ENCODE measurements at regions not wholly inside any gene's neighbourhood (a gene's known extent, or its start where the extent isn't known, plus 50 kb on each side); places are given as distances from the start of the nearest gene placed in this dataset.

DNA sequence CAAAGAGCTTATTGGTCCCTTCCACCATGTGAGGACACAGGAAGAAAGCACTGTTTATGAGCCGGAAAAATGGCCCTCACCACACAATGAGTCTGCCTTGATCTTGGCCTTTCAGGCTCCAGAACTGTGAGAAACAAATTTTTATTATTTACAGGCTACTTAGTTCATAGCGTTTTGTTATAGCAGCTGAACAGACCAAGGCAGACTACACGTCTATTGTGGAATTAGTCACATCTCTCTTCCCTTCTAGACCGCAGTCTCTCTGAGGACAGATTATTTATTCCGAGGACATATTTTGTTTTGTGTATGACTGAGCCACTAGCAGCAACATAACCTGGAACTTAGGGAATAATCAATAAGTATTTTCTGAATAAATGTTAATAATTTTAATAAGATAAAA lies 125.5 kb downstream of the ASB1 start:
- no peak for DNase-seq (ENCODE audit: extremely low read depth, low read depth)
- TF ChIP-seq, protein P1, sequence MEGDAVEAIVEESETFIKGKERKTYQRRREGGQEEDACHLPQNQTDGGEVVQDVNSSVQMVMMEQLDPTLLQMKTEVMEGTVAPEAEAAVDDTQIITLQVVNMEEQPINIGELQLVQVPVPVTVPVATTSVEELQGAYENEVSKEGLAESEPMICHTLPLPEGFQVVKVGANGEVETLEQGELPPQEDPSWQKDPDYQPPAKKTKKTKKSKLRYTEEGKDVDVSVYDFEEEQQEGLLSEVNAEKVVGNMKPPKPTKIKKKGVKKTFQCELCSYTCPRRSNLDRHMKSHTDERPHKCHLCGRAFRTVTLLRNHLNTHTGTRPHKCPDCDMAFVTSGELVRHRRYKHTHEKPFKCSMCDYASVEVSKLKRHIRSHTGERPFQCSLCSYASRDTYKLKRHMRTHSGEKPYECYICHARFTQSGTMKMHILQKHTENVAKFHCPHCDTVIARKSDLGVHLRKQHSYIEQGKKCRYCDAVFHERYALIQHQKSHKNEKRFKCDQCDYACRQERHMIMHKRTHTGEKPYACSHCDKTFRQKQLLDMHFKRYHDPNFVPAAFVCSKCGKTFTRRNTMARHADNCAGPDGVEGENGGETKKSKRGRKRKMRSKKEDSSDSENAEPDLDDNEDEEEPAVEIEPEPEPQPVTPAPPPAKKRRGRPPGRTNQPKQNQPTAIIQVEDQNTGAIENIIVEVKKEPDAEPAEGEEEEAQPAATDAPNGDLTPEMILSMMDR (IDR thresholded peaks at IDR 0.05; ENCODE audit: low read depth, low read length, missing control alignments), result no peak
- no peak overlapping the region for H3K4me3 ChIP-seq (replicated peaks; ENCODE audit: low read depth, low read length)

DNA sequence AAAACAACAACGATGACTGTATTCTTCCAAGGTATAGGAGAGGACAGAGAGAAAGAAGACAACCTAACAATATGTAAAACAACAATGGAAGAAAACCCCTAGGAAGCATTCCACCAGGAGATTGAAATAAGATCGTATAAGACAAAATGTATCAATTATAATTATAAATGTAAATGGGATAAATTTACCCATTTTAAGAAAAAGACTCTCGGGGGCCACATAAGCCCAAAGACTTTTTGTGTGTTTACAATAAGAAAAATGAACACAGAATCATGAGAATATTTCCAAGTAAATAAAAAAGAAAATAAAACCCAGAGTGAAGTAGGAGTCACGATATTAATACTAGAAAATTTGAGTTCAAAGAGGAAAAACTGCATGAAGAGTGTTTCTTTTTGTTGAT lies 126.4 kb downstream of the ASB1 start:
- DNase-seq (ENCODE audit: extremely low read depth, low read depth), result no peak
- TF ChIP-seq, protein P1 (IDR thresholded peaks at IDR 0.05; ENCODE audit: low read depth, low read length, missing control alignments), result no peak
- H3K4me3 ChIP-seq (replicated peaks; ENCODE audit: low read depth, low read length), result no peak overlapping the region

DNA sequence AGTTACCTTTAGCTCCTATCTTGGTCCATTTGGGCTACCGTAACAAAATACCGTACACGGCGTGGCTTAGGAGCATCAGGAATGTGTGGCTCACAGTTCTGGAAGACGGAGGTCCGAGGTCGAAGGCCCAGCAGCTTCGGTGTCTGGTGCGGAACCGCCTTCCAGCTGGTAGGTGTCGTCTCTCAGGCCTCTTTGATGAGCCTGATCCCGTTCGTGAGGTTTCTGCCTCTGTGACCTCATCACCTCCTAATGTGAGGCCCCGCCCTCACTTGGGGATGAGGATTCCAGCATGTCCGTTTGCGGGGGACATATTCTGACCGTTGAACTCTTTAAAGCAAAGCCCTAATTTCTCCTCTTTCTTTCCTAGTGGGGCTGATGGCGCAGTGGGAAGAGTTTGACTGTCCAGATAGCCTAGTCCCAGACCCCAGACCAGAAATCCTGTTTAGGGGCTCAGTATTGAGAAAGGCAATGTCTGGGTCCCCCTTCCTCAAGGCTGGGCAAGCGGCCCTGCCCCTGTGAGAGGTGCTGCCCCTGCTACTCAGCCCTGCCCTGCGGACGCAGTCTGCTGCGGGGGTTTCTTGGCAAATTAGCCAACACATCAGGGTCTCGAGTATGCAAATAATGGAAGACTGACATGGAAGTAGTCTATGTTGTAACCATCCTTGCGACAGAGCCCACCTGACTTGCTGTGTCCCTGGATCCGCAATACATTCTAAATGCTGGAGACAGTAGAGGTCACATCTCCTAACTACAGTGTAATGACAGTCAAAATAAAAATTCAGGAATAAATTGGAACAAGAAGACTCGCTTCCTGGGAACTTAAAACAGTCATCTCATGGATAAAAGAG lies 128.0 kb downstream of the ASB1 start:
- TF ChIP-seq, protein P1 (IDR thresholded peaks at IDR 0.05; ENCODE audit: low read depth, low read length, missing control alignments), result no peak
- no peak overlapping the region for H3K4me3 ChIP-seq (replicated peaks; ENCODE audit: low read depth, low read length)
- no peak for DNase-seq (ENCODE audit: extremely low read depth, low read depth)

DNA sequence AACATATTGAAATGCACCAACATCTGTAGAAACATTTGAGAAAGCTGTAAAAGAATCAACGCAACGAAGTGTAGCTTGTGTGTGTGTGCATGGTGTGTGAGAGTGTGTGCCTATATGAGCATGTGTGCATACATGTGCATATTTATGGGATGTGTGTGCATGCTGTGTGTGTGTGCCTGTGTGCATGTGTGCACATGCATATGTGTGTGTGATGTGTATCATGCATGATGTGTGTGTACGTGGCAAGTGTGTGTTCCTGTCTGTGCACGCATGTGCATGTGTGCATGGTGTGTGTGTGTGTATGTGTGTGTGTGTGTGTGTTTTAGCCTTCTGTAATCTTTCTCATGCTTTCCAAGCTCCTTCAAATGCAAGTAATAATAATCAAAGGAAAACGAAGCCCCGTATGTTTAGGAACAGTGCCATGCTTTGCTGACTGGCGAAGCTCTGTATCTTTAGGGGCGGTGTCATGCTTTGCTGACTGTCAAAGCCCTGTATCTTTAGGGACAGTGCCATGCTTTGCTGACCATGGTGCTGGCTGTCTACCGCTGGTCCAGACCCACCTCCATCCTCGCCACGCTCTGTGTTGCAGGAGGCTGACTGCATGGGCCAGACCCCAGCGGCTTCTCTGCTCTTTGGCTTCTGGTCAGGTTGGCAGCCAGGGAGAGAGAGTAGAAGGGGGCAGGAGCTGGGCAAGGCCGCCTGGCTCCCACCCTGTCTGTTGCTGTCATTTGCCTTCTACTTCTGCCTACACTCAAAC lies 129.2 kb downstream of the ASB1 start:
- TF ChIP-seq, protein P1 (IDR thresholded peaks at IDR 0.05; ENCODE audit: low read depth, low read length, missing control alignments), result no peak
- DNase-seq (ENCODE audit: extremely low read depth, low read depth), result no peak
- H3K4me3 ChIP-seq (replicated peaks; ENCODE audit: low read depth, low read length), result no peak overlapping the region

DNA sequence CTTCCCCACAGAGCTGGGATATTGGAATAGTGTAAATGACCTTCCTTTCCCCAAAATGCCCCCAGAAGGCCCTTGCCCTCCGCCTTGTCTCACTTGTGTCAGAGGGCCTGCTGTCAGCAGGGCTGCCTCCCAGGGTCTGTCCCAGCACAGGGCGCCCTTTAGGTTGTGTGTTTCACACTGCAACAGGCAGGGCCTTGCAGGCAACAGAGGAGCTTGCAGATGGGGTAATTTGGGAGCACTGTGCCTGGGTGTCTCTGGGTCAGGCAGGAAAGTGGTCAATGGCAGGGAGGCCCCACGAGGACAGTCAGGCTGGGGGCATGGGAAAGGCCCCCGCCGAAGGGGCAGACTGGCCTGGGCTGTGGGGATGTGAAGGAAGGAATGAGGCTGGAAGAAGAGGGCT lies 130.7 kb downstream of the ASB1 start:
- H3K4me3 ChIP-seq (replicated peaks; ENCODE audit: low read depth, low read length), result no peak overlapping the region
- TF ChIP-seq, protein P1 (IDR thresholded peaks at IDR 0.05; ENCODE audit: low read depth, low read length, missing control alignments), result no peak
- DNase-seq (ENCODE audit: extremely low read depth, low read depth), result no peak

DNA sequence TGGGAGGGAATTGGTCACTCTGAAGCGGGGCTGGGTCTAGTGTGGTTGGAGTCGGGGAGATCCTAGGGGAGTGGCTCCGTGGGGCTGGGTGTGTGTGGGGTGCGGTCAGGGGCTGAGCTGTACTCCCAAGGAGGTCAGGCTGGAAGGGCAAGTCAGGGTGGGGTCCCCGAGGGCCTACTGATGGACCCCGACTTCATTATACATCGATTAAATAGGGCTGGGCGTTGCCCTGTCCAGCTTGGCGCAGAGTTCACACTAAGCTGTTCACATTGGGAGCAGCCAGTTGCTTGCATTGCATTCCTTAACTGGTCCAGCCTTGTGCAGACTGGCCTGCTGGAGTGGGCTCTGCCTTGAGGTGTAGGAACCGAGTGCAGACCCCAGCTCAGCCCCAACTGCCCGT lies 131.2 kb downstream of the ASB1 start:
- no peak for DNase-seq (ENCODE audit: extremely low read depth, low read depth)
- TF ChIP-seq, protein P1 (IDR thresholded peaks at IDR 0.05; ENCODE audit: low read depth, low read length, missing control alignments), result no peak
- H3K4me3 ChIP-seq (replicated peaks; ENCODE audit: low read depth, low read length), result no peak overlapping the region

Measured in HFF-Myc (cell line).